ENCODE measurements at regions not wholly inside any gene's neighbourhood (a gene's known extent, or its start where the extent isn't known, plus 50 kb on each side); places are given as distances from the start of the nearest gene placed in this dataset.
"Not testable (repeated sequence)": the region's sequence is repeated elsewhere in the genome, so short reads cannot be mapped to it uniquely, and the experiment has no call there.

DNA sequence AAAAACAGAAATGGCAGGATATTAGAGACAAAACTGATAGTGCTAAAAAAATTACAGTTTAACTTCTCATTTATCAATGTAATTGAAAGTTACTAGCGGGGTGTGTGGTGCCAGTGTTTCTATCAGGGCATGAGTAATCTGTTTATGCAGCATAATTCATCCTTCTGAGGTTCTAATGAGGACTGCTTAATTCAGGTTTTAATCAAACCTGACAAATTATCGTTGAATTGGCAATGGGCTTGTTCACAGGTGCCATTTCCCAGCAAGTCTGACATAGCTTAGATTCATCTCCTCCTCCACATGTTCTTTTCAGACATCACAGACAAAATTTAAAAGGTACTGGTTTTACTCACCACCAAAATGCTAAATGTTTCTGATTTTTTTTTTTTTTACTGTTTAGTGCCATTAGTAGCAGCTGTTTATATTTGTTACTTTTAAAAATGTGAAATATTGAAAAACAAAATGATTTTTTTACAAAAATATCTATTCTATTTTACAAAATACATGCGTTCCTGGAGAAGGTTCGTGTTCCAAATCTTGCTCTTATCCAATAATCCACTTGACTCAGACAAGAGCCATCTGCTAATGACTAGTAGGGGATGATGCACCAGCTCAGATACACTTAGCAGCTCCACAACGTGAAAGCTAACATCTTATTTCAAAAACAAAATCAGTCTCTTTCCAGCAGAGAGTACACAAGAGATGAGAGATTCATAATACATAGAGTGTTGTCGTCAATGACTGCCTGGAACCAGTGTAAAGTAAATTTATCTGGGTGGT is 447.7 kb upstream of the DPPA4 start:
- DNase-seq (ENCODE audit: low read depth in 1 of 2, low spot score in 1 of 2), result no peak

DNA sequence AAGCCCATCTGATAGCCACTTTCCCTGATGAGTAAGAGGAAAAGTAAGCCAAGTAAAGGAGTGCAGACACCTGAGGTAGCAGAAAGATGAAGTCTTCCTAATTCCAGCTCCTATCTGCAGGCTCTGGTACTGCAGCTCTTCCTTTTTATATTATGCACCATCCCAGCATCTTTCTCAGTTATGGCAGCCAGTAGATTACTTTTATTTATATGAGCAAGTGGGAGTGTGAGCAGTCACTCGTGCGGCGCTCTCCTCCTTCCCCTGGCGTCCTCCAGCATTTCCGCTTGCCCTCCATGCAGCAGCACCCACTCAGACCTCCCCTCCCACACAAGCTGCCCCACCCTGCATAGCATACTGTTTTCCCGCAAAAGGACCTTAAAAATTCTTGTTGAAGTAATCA is 465.9 kb upstream of the DPPA4 start:
- DNase-seq (ENCODE audit: low read depth in 1 of 2, low spot score in 1 of 2), result no peak

DNA sequence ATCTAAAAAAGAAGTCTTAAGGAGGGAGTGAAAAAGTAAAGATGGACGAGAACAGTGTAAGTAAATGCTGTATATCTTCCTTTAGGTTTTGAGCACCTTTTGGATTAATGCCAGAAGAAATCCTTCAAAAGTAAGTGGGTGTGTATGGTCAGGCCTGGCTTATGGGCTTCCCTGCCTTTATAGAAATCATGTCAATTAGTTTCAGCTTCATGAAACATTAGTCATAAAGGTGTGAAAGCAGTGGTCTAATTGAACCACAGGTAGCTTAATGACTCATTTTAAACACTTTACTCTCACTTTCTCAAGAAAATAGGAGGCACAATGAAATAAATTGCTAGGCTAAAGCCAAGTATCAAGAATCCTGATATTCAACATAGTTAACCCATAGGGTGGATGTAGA is 467.4 kb upstream of the DPPA4 start:
- DNase-seq (ENCODE audit: low read depth in 1 of 2, low spot score in 1 of 2), result peak in 1 of 2 donors; percentile 9

- DNase-seq (ENCODE audit: low read depth in 1 of 2, low spot score in 1 of 2), result peak in 1 of 2 donors; percentile 56
These were observed 469.6 kb upstream of the DPPA4 start for GRCh38 chr3:109806929-109807328.

GRCh38 chr3:109809513-109809912 is 472.2 kb upstream of the DPPA4 start:
- DNase-seq (ENCODE audit: low read depth in 1 of 2, low spot score in 1 of 2), result no peak

DNA sequence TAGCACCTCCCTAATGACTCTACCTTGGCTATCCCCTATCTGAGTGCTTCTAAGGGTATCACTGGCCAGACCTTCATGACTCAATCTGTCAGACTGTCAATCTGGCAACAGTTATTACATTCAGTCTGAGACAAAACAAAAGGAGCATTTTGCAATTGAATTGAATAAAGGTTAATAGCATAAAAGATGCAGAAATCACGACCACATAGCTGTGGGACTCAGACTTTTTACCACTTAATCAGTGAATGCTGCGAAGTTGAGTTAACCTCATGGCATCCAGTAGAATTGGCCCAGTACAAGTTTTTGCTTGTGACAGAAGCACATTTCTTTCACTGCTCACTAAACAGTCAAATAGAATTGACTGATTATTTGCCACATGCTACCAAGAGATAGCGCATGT is 480.7 kb upstream of the DPPA4 start:
- no peak for DNase-seq (ENCODE audit: low read depth in 1 of 2, low spot score in 1 of 2)

DNA sequence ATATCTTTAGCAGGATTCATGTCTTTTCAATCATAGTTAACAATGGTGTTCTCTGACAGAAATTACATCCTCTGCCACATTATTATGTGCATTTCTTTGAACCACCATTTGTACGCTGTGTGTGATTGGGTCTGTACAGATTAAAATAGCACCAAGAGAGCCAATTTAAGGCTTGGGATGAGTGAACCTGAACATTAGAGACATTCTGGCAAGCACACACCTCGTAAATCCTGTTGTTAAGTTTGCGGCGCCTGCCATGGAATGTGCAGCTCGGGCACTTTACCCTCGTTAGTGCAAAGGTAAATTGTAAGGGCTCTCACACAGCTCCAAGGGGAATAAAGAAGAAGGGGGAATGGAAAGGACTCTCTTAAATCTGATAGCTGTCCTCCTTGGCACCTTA is 482.4 kb upstream of the DPPA4 start:
- no peak for DNase-seq (ENCODE audit: low read depth in 1 of 2, low spot score in 1 of 2)

GRCh38 chr3:109825971-109826810 is 488.8 kb upstream of the DPPA4 start:
- DNase-seq (ENCODE audit: low read depth in 1 of 2, low spot score in 1 of 2), result no peak

- DNase-seq (ENCODE audit: low read depth in 1 of 2, low spot score in 1 of 2), result no peak
These were observed 494.1 kb upstream of the DPPA4 start for GRCh38 chr3:109831403-109831802.

DNA sequence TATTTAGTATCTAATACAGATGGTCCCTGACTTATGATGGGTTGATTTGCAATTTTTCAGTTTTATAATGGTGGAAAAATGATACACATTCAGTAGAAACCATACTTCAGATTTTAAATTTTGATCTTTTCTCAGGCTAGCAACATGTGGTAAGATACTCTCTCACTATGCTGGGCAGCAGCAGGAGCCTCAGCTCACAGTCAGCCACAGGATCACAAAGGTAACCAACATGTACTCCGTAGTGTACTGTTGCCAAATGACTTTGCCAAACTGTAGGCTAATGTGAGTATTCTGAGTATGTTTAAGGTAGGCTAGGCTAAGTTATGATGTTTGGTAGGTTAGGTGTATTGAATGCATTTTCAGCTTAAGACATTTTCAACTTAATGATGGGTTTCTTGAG is 498.6 kb upstream of the DPPA4 start:
- DNase-seq (ENCODE audit: low read depth in 1 of 2, low spot score in 1 of 2), result no peak

DNA sequence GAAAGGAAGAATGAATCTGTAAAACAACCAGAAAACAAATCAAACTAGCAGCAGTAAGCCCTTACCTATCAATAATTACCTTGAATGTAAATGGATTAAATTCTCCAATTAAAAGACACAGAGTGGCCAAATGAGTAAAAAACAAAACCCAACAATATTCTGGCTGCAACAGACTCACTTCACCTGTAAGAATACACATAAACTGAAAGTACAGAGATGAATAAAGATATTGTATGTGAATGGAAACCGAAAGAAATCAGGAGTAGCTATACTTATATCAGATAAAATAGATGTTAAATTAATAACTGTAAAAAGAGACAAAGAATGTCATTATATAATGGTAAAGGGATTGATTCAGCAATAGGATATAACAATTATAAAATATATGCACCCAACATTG is 514.5 kb upstream of the DPPA4 start:
- DNase-seq (ENCODE audit: low read depth in 1 of 2, low spot score in 1 of 2), result no peak

GRCh38 chr3:109852283-109852682 is 514.9 kb upstream of the DPPA4 start:
- DNase-seq (ENCODE audit: low read depth in 1 of 2, low spot score in 1 of 2), result no peak

DNA sequence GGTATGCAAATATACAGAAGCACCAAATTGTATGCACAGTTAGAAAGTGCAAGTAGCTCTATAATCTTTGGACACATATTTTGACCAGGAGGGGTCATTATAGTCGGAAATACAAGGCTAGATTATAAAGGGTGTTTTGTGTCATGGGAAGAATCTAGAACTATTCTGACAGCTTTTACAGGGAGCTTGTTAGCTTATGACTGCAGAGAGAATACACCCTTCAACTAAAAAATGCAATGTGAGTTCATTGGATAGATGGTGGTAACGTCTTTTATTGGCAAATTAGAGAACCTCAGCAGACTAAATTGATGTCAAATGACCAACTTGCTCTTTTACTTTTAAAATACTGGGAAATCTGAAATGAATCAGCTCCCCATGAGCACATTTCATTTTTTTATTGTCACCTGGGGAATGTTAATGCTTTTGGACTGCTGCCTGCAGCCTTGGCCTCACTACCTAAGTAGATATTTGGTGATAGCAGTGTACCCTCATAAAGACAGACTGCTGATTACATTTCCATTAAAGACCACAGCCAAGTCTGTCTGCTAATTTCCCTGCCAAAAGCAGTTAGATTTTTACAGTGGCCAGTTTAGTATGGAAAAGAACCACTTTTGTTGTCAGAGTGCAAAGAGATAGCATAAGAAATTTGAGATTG is 515.9 kb upstream of the DPPA4 start:
- DNase-seq (ENCODE audit: low read depth in 1 of 2, low spot score in 1 of 2), result no peak

- DNase-seq (ENCODE audit: low read depth in 1 of 2, low spot score in 1 of 2), result no peak
These were observed 526.4 kb upstream of the DPPA4 start for GRCh38 chr3:109863701-109864100.

GRCh38 chr3:109864452-109864851 is 527.1 kb upstream of the DPPA4 start:
- DNase-seq (ENCODE audit: low read depth in 1 of 2, low spot score in 1 of 2), result no peak

- DNase-seq (ENCODE audit: low read depth in 1 of 2, low spot score in 1 of 2), result no peak
These were observed 532.2 kb upstream of the DPPA4 start for GRCh38 chr3:109869586-109869985.

DNA sequence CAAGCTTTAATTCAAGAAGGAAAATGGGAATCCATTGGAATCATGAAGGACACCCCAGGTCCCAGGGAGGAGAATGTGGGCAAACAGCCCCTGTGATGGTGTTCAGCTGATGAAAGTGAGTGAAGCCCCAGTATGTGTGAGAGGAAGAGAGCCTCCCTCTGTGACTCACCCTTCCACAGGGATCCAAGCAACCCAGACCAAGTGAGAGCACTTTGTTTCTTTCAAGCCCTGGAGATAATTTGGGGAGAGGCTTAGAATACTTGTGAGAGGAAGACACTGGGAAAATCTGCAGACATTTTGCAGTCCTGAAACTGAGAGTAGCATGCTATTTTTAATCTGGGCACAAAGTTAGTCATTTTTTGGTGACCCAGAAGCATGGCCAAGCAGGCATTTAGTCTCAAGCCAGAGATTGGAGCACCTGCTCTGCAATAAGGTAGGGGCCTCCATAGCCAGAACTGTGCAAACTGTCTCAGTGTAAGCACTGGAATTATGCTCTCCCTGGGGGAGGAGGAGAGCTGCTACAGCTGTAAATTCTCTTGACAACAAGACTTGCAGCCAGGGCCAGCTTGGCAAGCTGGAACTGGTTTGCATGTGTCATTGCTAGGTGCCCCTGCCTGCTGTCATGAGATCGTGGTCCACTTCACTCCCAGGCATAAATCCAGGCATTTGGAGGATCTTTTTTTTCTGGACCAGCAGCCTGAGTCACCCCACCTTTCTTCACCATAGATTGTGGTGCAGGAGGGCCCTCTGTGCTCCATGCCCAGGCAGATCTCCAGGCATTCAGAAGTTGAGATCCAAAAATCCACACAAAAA is 537.8 kb upstream of the DPPA4 start:
- DNase-seq (ENCODE audit: low read depth in 1 of 2, low spot score in 1 of 2), result no peak

GRCh38 chr3:109877616-109878015 is 540.3 kb upstream of the DPPA4 start:
- DNase-seq (ENCODE audit: low read depth in 1 of 2, low spot score in 1 of 2), result not testable (repeated sequence)

DNA sequence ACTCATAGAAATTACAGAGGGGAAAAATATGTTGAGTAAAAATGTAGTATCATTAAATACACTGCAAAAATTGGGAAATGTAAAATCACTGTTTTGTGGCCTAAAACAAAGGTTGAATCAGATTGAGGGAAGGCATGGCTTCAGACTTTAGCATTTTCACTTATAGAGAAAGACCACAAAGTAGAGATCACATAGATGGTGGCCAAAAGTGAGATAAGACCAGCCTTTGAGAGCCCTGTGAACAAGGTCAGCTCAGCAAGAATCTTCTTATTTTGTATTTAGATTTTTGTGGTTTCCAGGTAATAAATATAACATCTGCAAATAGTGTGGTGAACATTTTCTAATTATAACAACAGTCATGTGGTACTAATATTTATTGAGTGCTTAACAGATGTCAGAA is 544.8 kb upstream of the DPPA4 start:
- no peak for DNase-seq (ENCODE audit: low read depth in 1 of 2, low spot score in 1 of 2)

DNA sequence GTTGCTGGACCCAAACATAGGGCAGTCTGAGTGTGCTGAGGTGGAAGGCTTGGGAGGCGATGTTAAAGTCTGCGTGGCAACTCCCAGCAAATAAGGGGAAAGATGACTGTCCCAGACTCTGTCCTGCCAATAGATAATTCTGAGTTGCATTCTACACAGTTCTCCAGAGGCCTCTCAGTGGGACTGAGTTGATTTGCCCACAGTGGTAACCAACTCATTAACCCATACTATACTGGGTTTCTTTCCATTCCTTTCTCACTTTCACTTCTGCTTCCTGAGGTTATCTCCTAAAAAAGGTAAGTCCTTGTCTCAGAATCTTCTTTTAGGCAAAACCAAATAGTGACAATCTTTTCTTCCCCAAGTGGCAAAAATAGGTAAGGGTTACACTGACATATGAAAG is 549.9 kb upstream of the DPPA4 start:
- DNase-seq (ENCODE audit: low read depth in 1 of 2, low spot score in 1 of 2), result no peak

GRCh38 chr3:109888026-109888425 is 550.7 kb upstream of the DPPA4 start:
- DNase-seq (ENCODE audit: low read depth in 1 of 2, low spot score in 1 of 2), result no peak

Data from activated CD4-positive, alpha-beta T cell treated with anti-CD3 and anti-CD28 coated beads, Interleukin-2, amount 50 U/mL, for 24 hours (primary cell).